HEK293T (cell line): ENCODE measurements at regions not wholly inside any gene's neighbourhood (a gene's known extent, or its start where the extent isn't known, plus 50 kb on each side); places are given as distances from the start of the nearest gene placed in this dataset.

Experiments
- BHLHE40 ChIP-seq: fragments of 450-650 bp; IDR thresholded peaks from 2 replicates; pipeline ENCODE4 v1.6.1; 2016; ENCODE audit warnings: mild to moderate bottlenecking, moderate library complexity, borderline replicate concordance
- ELF4 ChIP-seq: fragments of 450-650 bp; IDR thresholded peaks from 2 replicates; pipeline ENCODE4 v1.6.1; 2017; ENCODE audit warnings: antibody characterized with exemption
- FOXM1 ChIP-seq: fragments of 450-650 bp; IDR thresholded peaks from 2 replicates; pipeline ENCODE4 v1.6.1; 2017; ENCODE audit warnings: mild to moderate bottlenecking, borderline replicate concordance
- PKNOX1 ChIP-seq: fragments of 450-650 bp; IDR thresholded peaks from 2 replicates; pipeline ENCODE4 v1.6.1; 2016
- SP1 ChIP-seq: fragments of 450-650 bp; IDR thresholded peaks from 2 replicates; pipeline ENCODE4 v1.6.1; 2017
- SUZ12 ChIP-seq: fragments of 450-650 bp; IDR thresholded peaks from 2 replicates; pipeline ENCODE4 v1.6.1; 2016; ENCODE audit warnings: mild to moderate bottlenecking
- TARDBP ChIP-seq: fragments of 450-650 bp; IDR thresholded peaks from 2 replicates; pipeline ENCODE4 v1.6.1; 2016

- TF ChIP-seq ELF4 (no peak), BHLHE40 (no peak), TARDBP (no peak), SUZ12 (no peak), SP1 (no peak), PKNOX1 (no peak), FOXM1 (no peak)
Measured at GRCh38 chr18:24989760-24990593, 362.0 kb downstream of the ZNF521 start.
